Activated CD4-positive, alpha-beta T cell treated with anti-CD3 and anti-CD28 coated beads, Interleukin-2, amount 50 U/mL, for 1 hour (primary cell): ENCODE measurements at regions not wholly inside any gene's neighbourhood (a gene's known extent, or its start where the extent isn't known, plus 50 kb on each side); places are given as distances from the start of the nearest gene placed in this dataset.
"Not testable (repeated sequence)": the region's sequence is repeated elsewhere in the genome, so short reads cannot be mapped to it uniquely, and the experiment has no call there.

ENCODE experiments used
- DNase-seq: peaks from one replicate; pipeline ENCODE4 v3.0.0-alpha.2; 2020

DNA sequence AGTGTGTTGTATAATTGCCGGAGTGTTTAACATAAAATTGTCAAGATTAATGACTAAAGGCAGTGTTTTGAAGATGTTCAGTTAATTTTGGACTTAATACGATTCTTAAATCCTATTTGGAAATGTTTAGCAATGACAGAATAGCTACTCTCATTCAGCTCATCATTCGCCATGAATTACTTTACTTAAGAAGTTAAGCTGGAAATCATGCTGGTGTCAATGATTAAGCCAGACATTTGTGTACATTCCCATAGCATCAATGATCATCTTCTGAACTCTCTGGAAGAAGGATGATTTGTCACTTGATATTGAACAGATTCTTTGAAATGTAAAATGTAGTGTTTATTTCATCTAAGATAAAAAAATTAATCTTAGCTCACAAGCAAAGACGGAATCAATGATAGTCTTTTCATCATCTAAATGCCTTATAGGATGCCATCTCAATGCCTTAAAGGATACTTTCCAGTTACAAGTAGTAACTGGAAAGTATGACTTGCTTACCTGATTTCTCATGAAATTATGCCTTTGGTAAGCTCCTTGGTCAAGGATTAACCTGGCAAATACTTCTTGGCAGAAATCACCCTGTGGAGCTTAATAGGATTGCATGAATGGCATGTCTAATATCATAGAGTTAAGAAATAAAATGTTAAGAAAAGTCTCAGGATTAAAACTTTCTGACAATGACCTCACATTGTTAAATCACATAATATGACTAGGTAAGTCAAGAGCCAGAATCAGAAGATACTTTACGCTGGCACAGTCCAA, 515.5 kb upstream of the AGA start:
- DNase-seq: no peak

DNA sequence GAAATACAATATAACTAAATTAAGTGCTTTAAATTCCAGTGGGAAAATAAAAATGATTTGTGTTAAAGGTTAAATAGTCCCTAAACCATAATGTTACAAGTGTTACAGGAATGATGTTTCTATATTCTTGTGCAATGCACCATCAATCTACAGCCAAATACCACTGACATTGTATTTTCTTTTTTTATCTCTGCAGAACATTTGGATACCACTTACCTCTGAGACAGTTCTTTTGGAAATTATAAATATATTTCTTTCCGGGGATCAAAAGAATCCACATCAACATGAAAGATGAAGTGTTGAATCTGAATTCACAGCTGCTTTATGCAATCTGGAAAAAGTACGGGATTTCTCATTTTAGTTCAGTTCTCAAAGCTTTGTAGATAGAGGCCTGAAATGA, 518.3 kb upstream of the AGA start:
- DNase-seq: no peak

DNA sequence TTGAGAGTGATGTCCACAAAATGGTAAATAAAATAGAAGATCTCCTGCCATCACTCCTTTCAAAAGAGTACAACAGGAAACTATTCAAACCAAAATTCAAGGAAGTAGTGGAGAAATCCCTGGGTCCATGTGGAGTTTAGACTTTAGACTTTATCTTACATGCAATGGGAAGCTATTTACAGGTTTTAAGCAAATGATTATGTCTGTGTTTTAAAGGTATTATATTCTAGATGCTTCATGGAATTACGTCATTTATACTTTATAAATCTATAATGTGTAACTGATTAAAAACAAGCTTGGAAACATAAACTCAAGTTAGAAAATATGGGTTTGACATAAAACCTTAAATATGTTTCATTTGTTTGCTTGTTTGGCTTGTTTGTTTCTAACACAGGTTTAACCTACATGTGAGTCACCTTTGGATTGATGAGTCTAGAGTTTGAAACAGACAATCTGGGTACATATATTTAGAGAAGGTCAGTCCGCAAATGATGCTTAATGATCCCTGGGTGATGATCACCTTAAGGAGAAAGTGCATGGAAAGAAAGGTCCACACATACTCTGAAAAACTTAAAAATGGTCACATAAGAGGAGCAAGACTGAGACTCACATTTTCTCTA, 519.6 kb upstream of the AGA start:
- DNase-seq: no peak

DNA sequence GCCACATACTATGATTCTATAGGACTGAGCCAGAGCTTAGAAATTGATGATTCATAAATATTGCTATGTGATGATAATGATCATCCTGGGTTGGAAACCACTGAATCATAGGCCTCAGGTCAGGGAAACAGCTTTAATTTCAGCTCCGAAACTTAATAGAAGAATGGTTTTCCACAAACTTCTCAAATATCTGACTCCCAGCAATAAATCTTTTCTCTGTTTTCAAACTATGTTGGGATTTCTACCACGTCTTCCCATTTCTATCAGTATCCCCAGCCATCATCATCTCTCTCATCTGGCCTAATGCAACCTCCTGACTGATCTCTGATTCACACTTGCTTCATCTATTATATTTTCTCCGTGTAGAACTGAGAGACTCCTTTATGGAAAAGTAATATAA, 521.8 kb upstream of the AGA start:
- no peak for DNase-seq

- DNase-seq: no peak
These were observed 522.5 kb upstream of the AGA start for GRCh38 chr4:177964693-177965168.

GRCh38 chr4:177967328-177967727, 525.1 kb upstream of the AGA start:
- DNase-seq: no peak

GRCh38 chr4:177968817-177969442, 526.7 kb upstream of the AGA start:
- DNase-seq: no peak

DNA sequence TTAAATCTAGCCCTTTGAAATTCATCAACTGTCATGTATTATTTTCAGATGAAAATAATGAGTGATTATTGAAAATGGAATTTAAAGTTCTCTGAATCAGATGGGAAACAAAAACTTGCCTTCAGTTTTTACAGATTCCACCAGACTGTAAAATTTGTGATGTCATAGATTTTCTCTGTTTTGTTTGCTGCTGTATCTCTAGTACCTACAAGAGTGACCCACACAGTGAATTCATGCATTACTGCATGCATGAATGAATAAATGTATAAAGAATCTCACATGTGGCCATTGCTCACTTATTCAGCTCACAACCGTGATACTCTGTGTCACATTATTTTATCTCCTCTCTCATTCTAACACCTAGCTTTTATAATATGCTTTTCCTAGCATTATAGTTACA, 532.2 kb upstream of the AGA start:
- DNase-seq: no peak

- no peak for DNase-seq
These were observed 533.2 kb upstream of the AGA start for GRCh38 chr4:177975315-177975987.

- no peak for DNase-seq
These were observed 544.0 kb upstream of the AGA start for GRCh38 chr4:177986236-177986635.

DNA sequence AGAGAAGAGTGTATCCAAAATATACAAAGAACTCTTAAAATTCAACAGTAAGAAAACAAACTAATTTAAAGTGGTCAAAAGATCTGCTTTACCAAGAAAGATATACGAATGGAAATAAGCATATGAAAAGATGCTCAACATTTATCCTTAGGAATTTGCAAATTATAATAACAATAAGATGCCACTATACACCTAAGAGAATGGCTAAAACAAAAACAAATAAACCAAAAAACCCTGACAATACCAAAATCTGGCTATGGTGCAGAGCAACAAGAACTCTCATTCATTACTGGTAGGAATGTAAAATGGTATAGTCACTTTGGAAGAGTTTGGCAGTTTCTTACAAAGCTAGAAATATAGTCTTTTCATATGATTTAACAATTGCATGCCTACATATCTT, 545.7 kb upstream of the AGA start:
- no peak for DNase-seq

GRCh38 chr4:177989503-177990201, 547.4 kb upstream of the AGA start:
- DNase-seq: no peak

DNA sequence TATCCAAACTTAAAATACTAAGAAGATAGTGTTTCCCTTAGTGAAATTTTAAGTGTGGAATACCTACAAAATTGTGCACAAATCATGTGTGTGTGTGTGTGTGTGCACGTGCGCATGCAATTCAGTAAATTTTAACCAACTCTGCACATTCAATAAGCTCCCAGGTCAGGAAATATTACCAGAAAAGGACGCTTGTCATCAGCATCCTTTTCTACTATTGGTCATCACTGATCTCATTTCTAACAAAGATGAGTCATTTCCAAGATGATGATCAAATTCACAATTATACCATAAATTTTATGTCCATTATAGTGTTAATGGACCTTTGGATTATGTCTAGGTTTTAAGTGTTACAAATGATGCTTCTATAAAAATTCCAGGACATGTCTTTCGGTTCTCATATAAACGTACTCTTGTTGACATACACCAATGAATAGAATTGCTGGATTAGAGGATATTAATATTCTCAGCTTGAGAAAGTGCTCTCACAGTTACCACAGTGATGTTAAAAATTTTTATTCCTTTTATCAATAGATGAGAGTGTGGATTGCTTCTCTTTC, 560.9 kb upstream of the AGA start:
- DNase-seq: no peak

DNA sequence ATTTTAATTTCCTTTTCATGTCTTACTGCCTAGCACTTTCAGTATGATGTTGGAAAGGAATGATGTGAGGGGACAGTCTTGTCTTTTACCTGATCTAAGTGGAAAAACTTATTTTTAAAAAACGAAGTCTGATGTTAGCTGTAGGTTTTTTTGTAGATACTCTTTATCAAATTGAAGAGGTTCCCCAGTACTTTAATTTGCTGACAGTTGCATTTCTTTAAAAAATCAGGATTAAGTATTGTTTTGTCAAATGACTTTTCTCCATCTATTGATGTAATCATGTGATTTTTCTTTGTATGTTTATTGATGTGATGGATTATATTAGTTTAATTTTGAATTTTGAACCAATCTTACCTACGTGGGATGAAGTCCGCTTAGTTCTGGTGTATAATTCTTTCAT, 568.4 kb upstream of the AGA start:
- no peak for DNase-seq

GRCh38 chr4:178015046-178015445, 572.8 kb upstream of the AGA start:
- DNase-seq: not testable (repeated sequence)

DNA sequence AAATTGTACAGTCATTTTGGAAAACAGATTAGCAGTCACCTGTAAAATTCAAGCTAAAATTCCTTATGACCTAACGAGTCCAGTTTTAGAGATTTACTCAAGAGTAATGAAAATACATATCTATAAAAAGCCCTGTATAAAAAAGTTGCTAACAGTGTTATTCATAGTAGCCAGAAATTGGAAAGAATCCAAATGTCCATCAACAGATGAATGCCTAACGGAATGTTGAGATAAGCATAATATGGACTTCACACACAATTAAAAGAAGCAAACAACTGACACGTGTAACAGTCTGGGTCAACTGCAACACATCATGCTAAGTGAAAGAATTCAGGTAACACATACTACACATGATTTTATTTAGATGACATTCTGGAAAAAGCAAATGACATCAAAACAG, 584.8 kb upstream of the AGA start:
- DNase-seq: no peak

DNA sequence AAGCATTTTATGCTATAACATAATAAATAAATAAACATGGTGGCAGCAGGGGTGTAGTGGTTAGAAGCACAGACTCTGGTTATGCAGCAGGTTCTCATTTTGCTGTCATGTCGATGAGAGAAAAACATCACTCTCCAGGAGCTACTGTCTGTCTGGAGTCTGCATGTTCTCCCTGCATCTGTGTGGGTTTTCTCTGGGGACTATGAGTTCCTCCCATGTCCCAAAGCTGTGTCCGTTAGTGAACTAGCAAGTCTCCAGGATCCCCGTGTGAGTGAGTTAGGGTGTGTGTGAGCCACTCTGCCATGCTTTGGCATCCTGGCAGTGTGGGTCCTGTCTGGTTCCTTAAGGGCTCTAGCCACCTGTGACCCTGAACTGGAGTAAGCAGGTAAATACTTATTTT, 585.6 kb upstream of the AGA start:
- DNase-seq: no peak

DNA sequence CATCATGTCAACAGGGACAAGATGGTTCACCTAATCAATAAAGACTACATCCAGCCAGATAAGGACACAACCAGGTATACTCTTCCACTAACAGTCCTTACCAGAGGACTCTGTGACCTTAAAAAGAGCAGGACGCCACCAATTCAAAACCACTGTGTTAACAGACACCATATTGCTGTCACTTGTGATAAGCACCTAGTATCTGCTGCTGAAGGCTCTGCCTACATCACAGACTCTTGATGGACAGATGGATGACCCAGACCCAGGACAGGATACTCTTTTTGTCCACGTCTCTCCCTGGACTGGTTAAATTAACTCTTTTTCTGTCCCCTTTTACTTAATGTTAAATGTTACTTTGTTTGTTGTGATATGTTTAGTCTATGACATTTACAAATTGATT, 586.2 kb upstream of the AGA start:
- no peak for DNase-seq

GRCh38 chr4:178037459-178038214, 595.4 kb upstream of the AGA start:
- DNase-seq: no peak

GRCh38 chr4:178056996-178057395, 614.8 kb upstream of the AGA start:
- no peak for DNase-seq

- no peak for DNase-seq
These were observed 621.3 kb upstream of the AGA start for GRCh38 chr4:178063568-178063967.
